Astrocyte (in vitro differentiated cells and primary cell): ENCODE measurements at regions not wholly inside any gene's neighbourhood (a gene's known extent, or its start where the extent isn't known, plus 50 kb on each side); places are given as distances from the start of the nearest gene placed in this dataset.

Source experiments
- DNase-seq: peaks from one replicate; pipeline ENCODE4 v3.0.0-alpha.2; 2010; ENCODE audit warnings: low read depth
- FAIRE-seq: peaks from 2 replicates; lab custom pipeline; 2011; peaks lifted over from hg19 to GRCh38; lab: Jason Lieb, UNC
- H2AFZ ChIP-seq: 2 replicates; pipeline ENCODE4 v1.6.0; 2012; ENCODE audit warnings: low read depth, low read length, inconsistent platforms
- H3K27ac ChIP-seq: 2 replicates; pipeline ENCODE4 v1.5.1; 2011; ENCODE audit warnings: low read depth, low read length, inconsistent platforms
- H3K27me3 ChIP-seq: 2 replicates; pipeline ENCODE4 v1.6.0; 2011; ENCODE audit warnings: low read length, inconsistent platforms; ENCODE audit not compliant: insufficient read depth
- H3K36me3 ChIP-seq: 2 replicates; pipeline ENCODE4 v1.5.1; 2011; ENCODE audit warnings: low read length, inconsistent platforms; ENCODE audit not compliant: insufficient read depth
- H3K4me1 ChIP-seq: 2 replicates; pipeline ENCODE4 v1.5.1; 2011; ENCODE audit warnings: low read length, inconsistent platforms; ENCODE audit not compliant: insufficient read depth
- H3K4me2 ChIP-seq: 2 replicates; pipeline ENCODE4 v1.6.0; 2012; ENCODE audit warnings: low read length, inconsistent platforms
- H3K4me3 ChIP-seq: 2 replicates; pipeline ENCODE4 v1.5.1; 2011; ENCODE audit warnings: low read depth, mild to moderate bottlenecking, low read length, inconsistent platforms; ENCODE audit not compliant: insufficient read depth
- H3K79me2 ChIP-seq: 2 replicates; pipeline ENCODE4 v1.6.0; 2012; ENCODE audit warnings: mild to moderate bottlenecking, low read length, inconsistent platforms; ENCODE audit not compliant: insufficient read depth
- H3K9ac ChIP-seq: 2 replicates; pipeline ENCODE4 v1.6.0; 2012; ENCODE audit warnings: mild to moderate bottlenecking, low read length, inconsistent platforms
- H3K9me3 ChIP-seq: 2 replicates; pipeline ENCODE4 v1.5.1; 2012; ENCODE audit warnings: low read depth, mild to moderate bottlenecking, low read length, inconsistent platforms; ENCODE audit not compliant: insufficient read depth
- H4K20me1 ChIP-seq: 2 replicates; pipeline ENCODE4 v1.6.0; 2012; ENCODE audit warnings: low read length, inconsistent platforms; ENCODE audit not compliant: insufficient read depth
- H3K27ac Mint-ChIP-seq: one replicate; pipeline ENCODE4 v1.8.0; 2021; ENCODE audit warnings: mild to moderate bottlenecking, mixed read lengths; ENCODE audit not compliant: unreplicated experiment
- H3K27me3 Mint-ChIP-seq: one replicate; pipeline ENCODE4 v1.8.0; 2021; ENCODE audit warnings: low read depth, mixed read lengths; ENCODE audit not compliant: unreplicated experiment
- H3K36me3 Mint-ChIP-seq: one replicate; pipeline ENCODE4 v1.8.0; 2021; ENCODE audit warnings: low read depth, mixed read lengths; ENCODE audit not compliant: unreplicated experiment
- H3K4me1 Mint-ChIP-seq: one replicate; pipeline ENCODE4 v1.8.0; 2021; ENCODE audit warnings: low read depth, mixed read lengths; ENCODE audit not compliant: unreplicated experiment
- H3K4me3 Mint-ChIP-seq: one replicate; pipeline ENCODE4 v1.8.0; 2021; ENCODE audit warnings: mild to moderate bottlenecking, moderate library complexity, mixed read lengths; ENCODE audit not compliant: unreplicated experiment
- H3K9me3 Mint-ChIP-seq: one replicate; pipeline ENCODE4 v1.8.0; 2021; ENCODE audit warnings: mild to moderate bottlenecking, mixed read lengths; ENCODE audit not compliant: unreplicated experiment
- CTCF ChIP-seq: IDR thresholded peaks from 2 replicates; pipeline ENCODE4 v1.5.1; 2011; ENCODE audit warnings: low read depth, mild to moderate bottlenecking, inconsistent platforms, low read length, moderate library complexity; ENCODE audit not compliant: insufficient read depth
- EZH2 ChIP-seq: IDR thresholded peaks from 2 replicates; pipeline ENCODE4 v1.6.1; 2012; ENCODE audit warnings: mild to moderate bottlenecking, low read length, inconsistent platforms; ENCODE audit not compliant: insufficient read depth

DNA sequence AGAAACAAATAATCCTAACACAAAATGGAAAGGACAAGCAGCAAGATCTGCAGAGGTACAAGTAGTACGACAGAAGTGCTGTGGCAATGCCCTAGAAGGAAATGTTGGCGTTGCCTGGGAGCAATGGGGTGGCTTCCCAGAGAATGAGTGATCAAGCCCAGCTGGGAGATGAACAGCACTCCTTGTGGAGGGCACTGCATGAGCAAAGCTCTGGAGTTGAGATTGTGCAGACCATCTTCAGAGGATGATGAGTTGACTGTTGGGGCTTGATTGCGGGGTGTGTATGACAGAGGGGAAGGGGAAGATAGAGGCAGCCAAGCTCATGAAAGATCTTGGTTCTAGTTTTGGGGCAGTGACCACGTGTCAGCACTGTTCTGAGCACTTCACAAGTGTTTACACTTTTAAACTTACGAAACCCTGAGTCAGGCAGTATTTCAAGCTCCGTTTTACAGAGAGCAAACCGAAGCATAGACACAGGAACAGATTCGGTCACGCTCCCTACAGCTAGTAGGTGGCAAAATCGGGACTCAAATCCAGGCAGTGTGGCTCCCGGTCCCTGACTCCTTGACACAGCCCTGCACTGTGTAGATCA is 127.2 kb upstream of the LHX5 start:
- peaks cover 58% of the 10 kb centered on the region for H3K27me3 Mint-ChIP-seq
- Histone ChIP-seq H3K27me3 (no peaks in the 10 kb centered on the region), H3K36me3 (no peaks in the 10 kb centered on the region), H2AFZ (no peak overlapping the region), H3K4me3 (no peak overlapping the region), H4K20me1 (no peaks in the 10 kb centered on the region), H3K9ac (no peak overlapping the region), H3K4me2 (no peak overlapping the region), H3K27ac (no peak overlapping the region), H3K9me3 (no peaks in the 10 kb centered on the region), H3K79me2 (no peaks in the 10 kb centered on the region), H3K4me1 (no peaks in the 10 kb centered on the region)
- H3K4me1 Mint-ChIP-seq = no peaks in the 10 kb centered on the region
- no peaks in the 10 kb centered on the region for H3K36me3 Mint-ChIP-seq
- no peak overlapping the region for H3K27ac Mint-ChIP-seq
- DNase-seq (no peak), FAIRE-seq (no peak)
- TF ChIP-seq EZH2 (no peak), CTCF (no peak)
- peaks cover 3% of the 10 kb centered on the region for H3K9me3 Mint-ChIP-seq
- no peak overlapping the region for H3K4me3 Mint-ChIP-seq

DNA sequence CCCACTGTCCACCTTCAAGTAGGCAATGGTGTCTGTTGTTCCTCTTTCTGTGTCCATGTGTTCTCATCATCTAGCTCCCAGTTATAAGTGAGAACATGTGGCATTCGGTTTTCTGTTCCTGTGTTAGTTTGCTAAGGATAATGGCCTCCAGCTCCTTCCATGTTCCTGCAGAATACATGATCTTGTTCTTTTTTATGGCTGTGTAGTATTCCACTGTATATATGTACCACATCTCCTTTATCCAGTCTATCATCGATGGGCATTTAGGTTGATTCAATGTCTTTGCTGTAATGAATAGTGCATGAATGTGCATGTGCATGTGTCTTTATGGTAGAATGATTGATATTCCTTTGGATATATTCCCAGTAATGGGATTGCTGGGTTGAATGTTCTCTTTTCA is 123.3 kb upstream of the LHX5 start:
- H3K27me3 ChIP-seq = peaks cover 5% of the 10 kb centered on the region
- Mint-ChIP-seq H3K27ac (no peak overlapping the region), H3K27me3 (peaks cover 63% of the 10 kb centered on the region), H3K4me1 (no peaks in the 10 kb centered on the region), H3K9me3 (peaks cover 3% of the 10 kb centered on the region), H3K36me3 (no peaks in the 10 kb centered on the region), H3K4me3 (no peak overlapping the region)
- DNase-seq = no peak
- no peaks in the 10 kb centered on the region for H3K79me2 ChIP-seq
- TF ChIP-seq CTCF (no peak), EZH2 (no peak)
- H3K4me3 ChIP-seq = no peak overlapping the region
- H3K4me1 ChIP-seq = no peaks in the 10 kb centered on the region
- H2AFZ ChIP-seq = no peak overlapping the region
- no peak for FAIRE-seq
- H3K27ac ChIP-seq = no peak overlapping the region
- H3K9me3 ChIP-seq = no peaks in the 10 kb centered on the region
- no peak overlapping the region for H3K9ac ChIP-seq
- H3K4me2 ChIP-seq = no peak overlapping the region
- no peaks in the 10 kb centered on the region for H4K20me1 ChIP-seq
- no peaks in the 10 kb centered on the region for H3K36me3 ChIP-seq

GRCh38 chr12:113591480-113591974 is 119.9 kb upstream of the LHX5 start:
- H3K4me3 Mint-ChIP-seq = peak overlapping the region; percentile 73
- Histone ChIP-seq H3K27me3 (peaks cover 5% of the 10 kb centered on the region), H3K9ac (no peak overlapping the region), H3K9me3 (no peaks in the 10 kb centered on the region), H3K79me2 (no peaks in the 10 kb centered on the region), H4K20me1 (no peaks in the 10 kb centered on the region), H3K27ac (no peak overlapping the region), H3K36me3 (no peaks in the 10 kb centered on the region), H3K4me1 (no peaks in the 10 kb centered on the region), H2AFZ (no peak overlapping the region), H3K4me2 (no peak overlapping the region), H3K4me3 (no peak overlapping the region)
- no peak for DNase-seq
- TF ChIP-seq CTCF (no peak), EZH2 (no peak)
- peaks cover 8% of the 10 kb centered on the region for H3K4me1 Mint-ChIP-seq
- H3K36me3 Mint-ChIP-seq = no peaks in the 10 kb centered on the region
- peaks cover 3% of the 10 kb centered on the region for H3K9me3 Mint-ChIP-seq
- FAIRE-seq = no peak
- H3K27me3 Mint-ChIP-seq = peaks cover 49% of the 10 kb centered on the region
- no peak overlapping the region for H3K27ac Mint-ChIP-seq
